Skeletal muscle cell (primary cell): ENCODE measurements at regions not wholly inside any gene's neighbourhood (a gene's known extent, or its start where the extent isn't known, plus 50 kb on each side); places are given as distances from the start of the nearest gene placed in this dataset.

ENCODE experiments used
- DNase-seq: peaks from one replicate; pipeline ENCODE4 v3.0.0-alpha.2; 2010; ENCODE audit warnings: low read depth
- H3K4me3 ChIP-seq: 2 replicates; pipeline ENCODE4 v1.5.1; 2011; ENCODE audit warnings: low read depth, mild to moderate bottlenecking, control low read depth, low read length, moderate library complexity

DNA sequence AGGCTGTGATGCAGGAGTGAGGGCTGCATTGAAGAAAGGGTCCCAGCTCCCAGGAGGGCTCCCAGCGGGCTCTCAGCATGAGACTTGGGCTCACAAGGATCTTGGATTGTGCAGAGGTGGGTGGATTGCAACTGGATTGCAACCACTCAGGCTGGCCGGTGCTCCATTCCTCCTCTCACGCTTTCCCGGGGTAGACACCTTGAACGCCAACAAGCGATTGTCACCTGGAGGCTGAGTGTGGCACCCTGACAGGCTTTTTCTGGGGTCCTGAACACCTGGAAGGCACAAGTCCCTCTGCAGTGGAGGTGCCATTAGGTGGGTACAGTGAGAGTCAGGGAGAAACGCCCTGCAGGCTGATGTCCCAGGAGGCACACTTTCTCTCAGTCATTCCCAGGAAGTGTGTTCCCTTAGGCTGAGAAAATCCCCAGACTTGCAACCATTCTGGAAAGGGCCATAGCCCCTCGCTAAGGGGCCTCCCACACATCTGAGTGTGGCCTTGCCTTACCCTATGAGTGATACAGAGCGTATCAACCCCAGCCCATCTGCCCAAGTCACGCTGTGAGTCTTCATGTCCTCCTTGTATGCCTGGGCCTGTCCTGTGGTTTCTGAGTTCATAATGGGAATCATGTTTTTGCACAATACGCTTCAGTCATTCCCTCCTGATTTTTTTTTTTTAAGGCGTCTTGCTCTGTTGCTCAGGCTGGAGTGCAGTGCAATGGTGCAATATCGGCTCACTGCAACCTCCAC is 488.1 kb downstream of the IRX1 start:
- no peak overlapping the region for H3K4me3 ChIP-seq
- DNase-seq, result no peak

DNA sequence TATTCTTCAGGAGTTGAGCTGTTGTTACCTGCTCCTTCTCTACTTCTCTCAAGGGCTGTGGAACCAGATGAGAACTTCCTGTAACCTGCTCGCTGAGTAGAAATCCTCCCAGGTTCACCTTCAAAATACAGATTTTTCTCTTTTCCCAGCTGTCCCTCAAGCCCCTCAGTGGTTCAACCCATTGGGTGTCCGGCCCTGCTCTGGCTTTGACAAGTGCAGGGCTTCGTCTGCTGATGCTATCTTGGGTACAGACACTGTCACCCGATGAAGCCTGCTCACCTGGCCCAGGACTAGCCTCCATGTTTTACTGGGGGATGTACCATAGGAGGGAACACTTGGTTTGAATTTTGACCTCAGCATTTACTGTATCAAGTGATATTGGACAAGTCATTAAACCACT is 490.4 kb downstream of the IRX1 start:
- DNase-seq, result no peak
- no peak overlapping the region for H3K4me3 ChIP-seq

DNA sequence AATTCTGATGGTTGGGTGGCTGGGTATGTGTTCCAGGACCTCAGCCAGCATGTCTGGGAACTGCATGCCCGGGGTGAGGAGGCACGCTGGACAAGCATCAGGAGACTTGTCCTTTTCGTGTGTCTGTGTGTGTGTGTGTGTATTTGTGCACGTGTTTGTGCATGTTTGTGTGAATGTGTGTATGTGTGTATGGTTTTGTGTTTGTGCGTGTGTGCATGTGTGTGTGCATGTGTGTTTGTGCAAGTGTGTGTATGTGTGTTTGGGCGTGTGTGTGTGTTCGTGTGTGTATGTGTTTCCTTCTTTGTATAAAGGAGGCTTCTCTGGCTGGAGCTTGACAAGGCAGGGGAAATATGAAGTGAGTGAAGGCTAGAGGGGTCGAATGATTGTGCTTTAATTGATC is 491.5 kb downstream of the IRX1 start:
- no peak for DNase-seq
- H3K4me3 ChIP-seq, result no peak overlapping the region

DNA sequence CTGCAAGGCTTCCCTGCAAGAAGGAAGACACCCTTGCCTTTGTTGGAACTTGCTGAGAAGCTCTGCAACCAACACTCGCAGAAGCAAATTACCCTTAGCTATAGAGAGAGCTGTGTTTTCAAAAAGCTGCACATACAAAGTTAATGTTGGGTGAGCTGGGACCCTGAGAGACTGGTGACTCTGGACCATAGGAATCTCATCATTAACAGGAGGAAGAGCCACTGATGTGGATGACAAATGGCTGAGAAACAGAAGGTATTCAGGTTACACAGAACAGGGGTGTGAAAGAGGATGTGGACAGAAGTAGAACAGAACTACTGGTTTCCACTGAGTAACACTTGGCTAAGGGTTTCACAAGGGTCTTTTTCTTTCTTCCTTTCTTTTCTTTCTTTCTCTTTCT is 493.5 kb downstream of the IRX1 start:
- H3K4me3 ChIP-seq, result no peak overlapping the region
- no peak for DNase-seq

DNA sequence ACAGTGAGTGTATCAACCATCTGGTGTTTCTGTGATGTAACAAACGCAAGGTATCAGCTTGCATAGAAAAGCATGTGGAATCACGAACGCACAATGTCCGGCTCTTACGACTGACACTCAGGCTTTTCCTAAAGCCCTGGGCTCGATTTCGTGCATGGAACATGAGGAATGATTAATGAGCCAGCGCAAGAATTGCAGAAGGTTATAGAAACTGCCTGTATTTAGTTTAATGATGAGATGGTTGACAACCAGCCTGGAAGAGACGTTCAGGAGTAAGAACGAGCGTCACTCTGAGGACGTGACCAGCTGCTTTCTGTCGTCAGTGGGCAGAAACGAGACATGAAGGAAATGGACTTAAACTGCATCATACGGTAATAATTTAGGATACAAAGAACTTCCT is 497.6 kb downstream of the IRX1 start:
- DNase-seq, result no peak
- H3K4me3 ChIP-seq, result no peak overlapping the region

DNA sequence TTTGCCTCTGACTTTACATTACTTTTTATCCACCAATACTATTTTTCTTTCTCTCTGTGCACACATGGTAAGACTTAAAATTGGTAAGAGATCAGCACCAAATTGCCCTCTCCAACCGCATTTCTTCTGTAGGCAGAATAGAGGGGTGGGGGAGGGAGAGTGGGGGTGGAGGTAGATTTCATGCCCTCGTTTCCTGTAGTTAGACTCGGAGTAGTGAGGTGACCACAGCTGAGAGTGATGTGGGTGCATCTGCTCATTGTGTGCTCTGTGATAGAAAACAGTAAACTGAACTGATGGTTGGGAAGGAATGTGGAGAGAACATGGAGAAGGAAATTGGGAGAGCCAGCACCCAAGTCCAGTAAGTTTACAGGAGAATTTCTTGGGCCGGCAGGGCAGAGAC is 498.3 kb downstream of the IRX1 start:
- DNase-seq, result no peak
- H3K4me3 ChIP-seq, result no peak overlapping the region

DNA sequence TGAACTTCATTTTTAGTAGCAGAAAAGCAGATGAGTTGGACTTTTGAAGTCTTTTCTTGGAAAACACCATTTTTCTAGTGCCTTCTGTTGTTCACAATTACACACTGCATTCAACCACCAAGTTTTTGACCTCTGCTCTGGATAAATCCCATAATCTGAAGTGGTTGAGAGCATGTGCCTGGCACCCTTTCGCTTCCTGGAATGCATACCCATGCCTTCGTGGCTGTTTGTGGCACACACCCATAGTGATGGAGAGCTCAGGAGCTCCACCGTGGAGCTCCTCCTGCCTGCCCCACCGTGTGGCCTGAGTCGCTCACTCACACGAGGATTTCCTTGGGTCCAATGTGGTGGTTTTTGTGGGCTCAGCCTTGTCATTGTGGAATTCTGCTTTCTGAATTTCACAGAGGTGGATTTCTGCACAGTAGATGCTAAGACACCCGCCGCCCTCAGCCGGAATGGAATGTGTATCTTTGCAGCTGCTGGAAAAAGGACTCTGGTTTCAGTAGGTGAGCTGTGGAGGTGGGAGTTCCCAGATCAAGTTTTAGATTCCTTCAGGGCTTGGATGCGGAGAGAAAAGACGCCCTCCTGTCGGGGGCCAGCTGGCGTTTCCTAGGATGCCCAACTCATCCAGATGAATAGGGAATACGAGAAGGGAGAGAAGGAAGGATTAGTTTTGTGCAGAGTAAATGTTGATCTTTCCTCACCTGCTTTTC is 500.4 kb downstream of the IRX1 start:
- no peak for DNase-seq
- H3K4me3 ChIP-seq, result no peak overlapping the region

DNA sequence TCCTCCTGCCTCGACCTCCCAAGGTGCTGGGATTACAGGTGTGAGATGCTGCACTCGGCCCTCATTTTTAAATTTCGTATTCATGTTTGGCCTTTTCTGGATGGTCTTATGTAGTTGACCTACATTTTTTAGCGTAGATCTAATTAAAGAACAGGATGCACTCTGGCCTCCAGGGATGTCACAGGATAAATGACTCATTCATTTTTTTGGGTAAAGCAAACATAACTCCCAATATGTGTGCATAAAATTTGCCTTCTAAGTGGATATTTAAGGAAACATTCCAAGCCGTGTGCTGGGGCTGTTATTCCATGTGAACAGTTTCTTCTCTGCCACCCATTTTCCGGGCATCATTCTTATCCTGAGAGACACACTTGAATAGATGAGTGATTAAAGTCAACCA is 501.6 kb downstream of the IRX1 start:
- H3K4me3 ChIP-seq, result no peak overlapping the region
- no peak for DNase-seq

DNA sequence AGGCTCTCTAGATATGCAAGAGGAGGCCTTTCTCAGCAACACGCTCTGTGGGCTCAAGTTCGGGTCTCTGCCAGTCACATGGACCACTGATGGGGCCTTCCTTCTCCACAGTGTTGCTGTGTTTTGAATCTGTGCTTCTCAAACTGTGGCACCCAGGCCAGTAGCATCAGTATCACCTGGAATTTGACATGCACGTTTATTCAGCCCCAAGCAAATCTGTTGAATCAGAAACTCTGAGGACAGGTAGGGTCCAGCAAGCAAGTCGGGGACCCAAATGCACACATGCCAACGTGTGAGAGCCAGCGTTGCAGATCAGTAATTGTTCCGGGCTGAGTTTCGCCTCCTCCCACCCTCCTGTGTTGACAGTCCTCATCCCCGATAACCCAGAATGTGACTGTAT is 502.6 kb downstream of the IRX1 start:
- no peak for DNase-seq
- H3K4me3 ChIP-seq, result no peak overlapping the region

DNA sequence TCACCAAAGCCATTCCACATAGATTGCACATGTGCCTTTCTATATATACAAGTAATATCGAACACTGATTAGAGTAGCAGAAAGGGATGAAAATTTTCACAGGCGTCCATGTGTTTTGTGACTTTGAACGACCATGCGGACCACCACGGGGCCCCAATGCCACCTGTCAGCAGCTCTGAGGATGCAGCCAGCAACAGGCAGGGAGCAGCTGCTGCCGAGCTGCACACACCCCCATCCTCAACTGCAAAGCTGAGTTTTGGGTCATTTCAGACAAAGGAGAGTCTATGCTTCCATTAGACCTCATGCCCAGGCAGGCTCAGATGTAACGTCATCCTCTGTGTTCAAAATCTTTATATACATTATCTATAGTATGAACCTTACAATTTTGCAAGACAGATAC is 503.8 kb downstream of the IRX1 start:
- no peak for DNase-seq
- H3K4me3 ChIP-seq, result no peak overlapping the region

DNA sequence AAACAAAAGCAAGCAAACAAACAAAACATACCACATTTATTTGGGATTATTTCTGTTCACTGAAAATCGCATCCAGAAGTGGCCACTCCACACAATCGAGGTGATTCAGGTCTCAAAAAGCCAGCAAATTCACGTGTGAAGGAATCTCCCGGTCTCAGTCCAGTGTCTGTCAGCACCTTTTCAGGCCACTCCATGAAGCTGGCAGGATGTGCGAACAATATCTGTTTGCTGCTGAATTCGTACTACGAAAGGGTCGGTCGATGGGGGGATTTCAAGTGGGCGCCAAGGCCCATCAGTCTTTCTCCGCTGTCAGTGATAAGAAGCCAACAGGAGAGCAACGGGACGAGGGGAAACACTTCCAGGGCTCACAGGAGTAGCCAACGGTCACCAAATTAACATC is 505.1 kb downstream of the IRX1 start:
- no peak overlapping the region for H3K4me3 ChIP-seq
- DNase-seq, result no peak

DNA sequence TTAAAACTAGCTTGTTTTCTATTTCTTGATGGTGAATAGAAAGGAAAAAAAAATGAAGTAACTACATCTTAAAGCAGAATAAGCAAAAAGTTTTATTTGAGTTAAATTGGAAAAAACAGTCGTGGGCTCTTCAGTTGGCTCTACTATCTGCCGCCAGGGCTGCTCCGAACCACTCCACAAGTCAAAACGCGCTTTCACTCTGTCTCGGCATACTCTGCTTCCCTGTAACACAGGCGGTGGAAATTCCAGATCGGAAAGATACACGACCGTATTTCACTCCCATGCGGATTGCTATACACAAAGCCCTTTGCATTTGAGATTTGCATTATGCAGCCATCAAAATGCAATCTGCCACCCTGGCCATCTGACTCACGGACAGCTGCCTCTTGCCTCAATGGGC is 505.6 kb downstream of the IRX1 start:
- DNase-seq, result no peak
- no peak overlapping the region for H3K4me3 ChIP-seq

DNA sequence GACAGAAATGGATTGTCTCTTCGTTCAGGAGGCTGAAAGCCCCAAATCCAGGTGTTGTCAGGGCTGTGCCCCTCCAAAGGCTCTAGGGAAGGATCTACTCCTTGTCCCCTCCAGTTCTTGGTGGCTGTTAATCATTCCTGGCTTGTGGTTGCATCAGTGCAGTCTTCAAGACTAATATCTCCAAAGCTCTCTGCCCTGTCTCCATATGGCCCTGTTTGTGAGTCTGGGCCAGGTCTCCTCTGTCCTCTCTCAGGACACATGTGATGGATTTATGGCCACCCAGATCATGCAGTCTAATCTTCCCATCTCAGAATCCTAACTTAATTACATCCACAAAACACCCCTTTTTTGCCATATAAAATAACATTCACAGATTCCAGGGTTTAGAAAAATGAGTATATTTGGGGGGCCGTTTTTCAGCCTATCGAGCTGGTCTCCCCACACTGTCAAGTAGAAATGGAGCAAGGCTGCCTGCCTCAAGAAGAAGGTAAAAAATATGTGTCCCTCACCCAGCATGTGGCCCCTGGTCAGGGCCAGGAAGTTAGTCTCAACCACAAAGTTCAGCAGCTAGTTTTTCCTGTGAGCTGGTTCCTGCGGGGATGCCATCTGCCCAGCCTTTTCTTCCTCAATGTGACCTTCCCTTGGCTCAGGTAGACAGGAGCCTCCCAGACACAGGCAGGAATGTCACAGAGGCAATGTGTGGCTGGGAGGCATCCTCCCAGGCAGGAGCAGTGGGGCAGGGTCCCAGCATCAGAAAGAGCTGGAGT is 509.4 kb downstream of the IRX1 start:
- DNase-seq, result no peak
- no peak overlapping the region for H3K4me3 ChIP-seq

DNA sequence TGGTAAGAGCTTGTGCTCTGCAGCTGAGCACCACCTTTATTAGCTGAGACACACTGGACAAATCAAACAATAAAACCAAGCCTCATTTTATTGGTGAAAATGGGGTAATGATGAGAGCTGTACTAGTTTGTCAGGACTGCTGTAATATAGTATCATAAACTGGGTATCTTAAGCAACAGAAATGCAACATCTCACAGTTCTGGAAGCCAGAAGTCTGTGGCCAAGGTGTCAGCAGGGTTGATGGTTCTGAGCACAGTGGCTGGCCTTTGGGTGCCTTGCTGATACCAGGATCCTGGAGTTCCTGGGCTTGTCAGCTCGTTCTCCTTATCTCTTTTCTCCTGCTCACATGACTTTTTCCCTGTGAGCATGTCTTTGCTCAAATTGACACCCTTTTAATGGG is 513.1 kb downstream of the IRX1 start:
- DNase-seq, result no peak
- no peak overlapping the region for H3K4me3 ChIP-seq

DNA sequence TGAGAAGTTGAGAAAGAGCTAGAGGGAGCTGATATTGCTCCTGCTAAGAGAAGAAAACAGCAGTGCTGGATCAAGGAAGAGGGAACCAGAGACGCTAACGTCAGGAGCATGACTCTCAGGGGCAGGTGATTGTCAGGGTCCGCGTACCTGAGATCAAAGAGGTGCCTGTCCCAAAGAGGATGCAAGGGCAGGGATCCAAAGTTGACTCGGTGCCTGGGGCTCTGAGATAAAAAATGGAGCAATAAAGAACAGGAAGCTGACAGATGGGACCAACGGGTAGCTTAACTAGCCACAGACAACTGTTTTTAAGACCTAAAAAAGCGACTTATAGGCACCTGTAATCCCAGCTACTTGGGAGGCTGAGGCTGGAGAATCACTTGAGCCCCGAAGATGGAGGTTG is 517.8 kb downstream of the IRX1 start:
- H3K4me3 ChIP-seq, result no peak overlapping the region
- DNase-seq, result no peak

DNA sequence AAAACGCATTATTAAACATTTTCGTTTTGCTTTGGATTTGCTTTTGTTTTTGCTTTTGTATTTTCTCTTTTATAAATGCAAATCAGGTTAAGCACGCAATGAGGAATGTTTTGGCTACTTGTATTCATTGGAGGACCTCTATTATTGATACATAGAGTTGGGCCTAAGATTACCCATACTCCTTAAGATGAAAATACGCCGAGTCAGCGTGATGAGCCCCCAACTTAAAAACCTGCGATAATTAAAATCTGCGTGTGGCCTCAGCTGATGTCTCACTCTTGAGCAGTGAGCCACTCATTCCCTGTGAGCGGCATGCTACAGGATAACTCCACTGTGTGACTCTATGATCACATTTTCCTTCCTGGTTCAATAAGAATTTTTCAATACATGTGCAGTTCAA is 518.3 kb downstream of the IRX1 start:
- no peak for DNase-seq
- H3K4me3 ChIP-seq, result no peak overlapping the region

DNA sequence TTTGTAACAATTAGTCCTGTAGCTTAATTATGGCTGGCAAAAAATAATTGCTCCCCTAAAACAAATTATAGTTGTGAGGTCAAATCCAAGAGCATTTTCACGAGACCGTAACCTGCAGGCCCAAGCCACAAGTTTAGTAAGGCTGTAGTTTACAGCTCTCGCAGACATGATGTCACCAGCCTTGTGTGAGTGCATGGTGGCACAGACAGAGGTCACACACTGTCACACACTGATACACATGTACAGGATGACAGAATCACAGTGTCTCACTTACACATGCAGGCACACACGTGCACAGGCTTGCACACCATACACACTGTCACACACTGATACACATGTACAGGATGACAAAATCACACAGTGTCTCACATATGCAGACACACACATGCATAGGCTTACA is 518.8 kb downstream of the IRX1 start:
- no peak for DNase-seq
- H3K4me3 ChIP-seq, result no peak overlapping the region

DNA sequence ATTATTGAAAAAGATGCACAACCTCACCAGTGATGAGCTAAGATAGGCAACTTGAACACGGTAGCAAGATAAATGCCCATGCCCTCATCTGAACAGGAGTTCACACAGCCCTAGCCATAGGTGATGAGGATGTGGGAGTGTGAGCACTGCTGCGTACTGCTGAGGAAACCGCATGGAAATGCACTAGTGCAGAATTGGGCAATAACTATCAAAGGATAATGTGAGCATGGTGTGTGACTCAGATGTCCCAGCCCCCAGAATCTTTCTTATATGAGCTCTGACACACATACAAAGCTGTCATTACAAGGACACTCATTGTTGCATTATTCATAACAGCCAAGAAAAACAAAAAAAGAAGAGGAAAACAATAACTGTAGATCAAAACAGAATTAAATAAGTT is 521.2 kb downstream of the IRX1 start:
- no peak overlapping the region for H3K4me3 ChIP-seq
- no peak for DNase-seq

DNA sequence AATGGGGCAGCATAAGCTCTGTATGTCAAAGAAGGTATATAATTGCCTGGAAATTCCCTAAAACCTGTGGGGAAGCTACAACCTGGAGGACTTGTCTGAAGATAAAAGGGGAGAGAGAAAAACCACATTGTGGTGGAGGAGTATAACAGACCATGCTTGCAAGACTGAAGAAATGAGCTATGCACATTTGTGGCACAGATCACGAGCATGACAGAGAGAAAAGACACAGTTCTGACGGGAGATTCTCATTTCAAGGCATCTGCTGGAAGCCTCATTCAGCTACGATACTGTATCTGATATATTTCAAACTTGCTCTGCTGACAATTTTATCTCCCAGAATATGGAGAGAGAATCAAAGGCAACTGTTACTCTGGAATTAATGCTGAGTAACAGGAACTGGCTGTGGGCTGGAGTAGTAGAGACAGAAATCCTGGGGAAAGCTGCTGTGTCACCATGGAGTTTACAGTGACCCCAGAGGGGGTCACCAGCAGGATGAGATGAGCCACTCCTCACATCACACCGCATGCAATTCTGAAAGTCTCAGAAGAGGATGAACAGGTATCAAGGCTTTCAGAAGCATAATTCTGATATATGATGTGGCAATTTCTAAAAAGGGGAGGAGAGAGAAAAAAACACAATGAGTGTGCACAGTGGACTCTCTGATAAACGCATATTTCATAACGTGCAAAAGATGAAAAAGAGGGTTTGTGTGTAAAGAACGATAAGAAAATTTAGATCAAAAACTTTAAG is 528.8 kb downstream of the IRX1 start:
- no peak for DNase-seq

DNA sequence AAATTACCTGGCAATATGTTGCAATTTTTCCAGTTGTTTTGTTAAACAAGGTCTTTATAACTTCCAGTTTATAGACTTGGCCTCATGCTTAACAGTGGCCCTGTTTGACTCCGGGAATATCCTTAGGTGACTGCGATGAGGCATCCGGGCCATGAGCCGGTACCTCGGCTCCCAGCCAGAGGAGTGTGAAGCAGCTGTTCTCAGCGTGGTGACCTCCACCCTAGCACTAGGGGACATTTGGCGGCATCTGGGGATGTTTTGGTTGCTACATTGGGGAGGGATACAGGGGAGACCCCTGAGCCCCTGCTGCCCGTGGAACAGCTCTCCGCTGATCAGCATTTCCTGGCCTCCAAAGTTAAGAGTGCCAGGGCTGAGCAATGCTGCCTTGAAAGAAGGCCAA is 533.4 kb downstream of the IRX1 start:
- H3K4me3 ChIP-seq, result no peak overlapping the region

More for the DNA sequence above, 528.8 kb downstream of the IRX1 start:
- H3K4me3 ChIP-seq, result no peak overlapping the region

More for the DNA sequence above, 533.4 kb downstream of the IRX1 start:
- DNase-seq, result no peak
